HCT116 (cell line): ENCODE measurements at regions not wholly inside any gene's neighbourhood (a gene's known extent, or its start where the extent isn't known, plus 50 kb on each side); places are given as distances from the start of the nearest gene placed in this dataset.

ENCODE experiments used
- EZH2phosphoT487 ChIP-seq: fragments of 200-600 bp; IDR thresholded peaks from 2 replicates; pipeline ENCODE4 v1.6.1; 2018; ENCODE audit warnings: antibody characterized with exemption, borderline replicate concordance
- FOSL1 ChIP-seq: IDR thresholded peaks from 2 replicates; pipeline ENCODE4 v1.6.1; 2012; ENCODE audit warnings: low read depth
- POLR2A ChIP-seq: IDR thresholded peaks from 2 replicates; pipeline ENCODE4 v1.7.0; 2011; ENCODE audit warnings: borderline replicate concordance; ENCODE audit not compliant: insufficient read depth, insufficient read length; ENCODE audit errors: extremely low read depth
- POLR2AphosphoS5 ChIP-seq: IDR thresholded peaks from 2 replicates; pipeline ENCODE4 v1.6.1; 2011; ENCODE audit warnings: mild to moderate bottlenecking, low read depth, low read length, moderate library complexity
- RAD21 ChIP-seq: IDR thresholded peaks from 2 replicates; pipeline ENCODE4 v1.6.1; 2012; ENCODE audit warnings: low read depth, mild to moderate bottlenecking
- SIN3A ChIP-seq: IDR thresholded peaks from 2 replicates; pipeline ENCODE4 v1.6.1; 2012; ENCODE audit warnings: low read depth
- SRF ChIP-seq: IDR thresholded peaks from 2 replicates; pipeline ENCODE4 v1.6.1; 2012; ENCODE audit warnings: low read depth
- TCF7L2 ChIP-seq: IDR thresholded peaks from 2 replicates; pipeline ENCODE4 v1.7.0; 2011; ENCODE audit warnings: borderline replicate concordance, inconsistent platforms; ENCODE audit not compliant: insufficient read depth, insufficient read length; ENCODE audit errors: extremely low read depth
- YY1 ChIP-seq: IDR thresholded peaks from 2 replicates; pipeline ENCODE4 v1.6.1; 2011; ENCODE audit warnings: low read length, low read depth, moderate library complexity, mild to moderate bottlenecking; ENCODE audit not compliant: insufficient replicate concordance; ENCODE audit errors: extremely low read depth
- ZFX ChIP-seq: fragments of 450-650 bp; IDR thresholded peaks from 2 replicates; pipeline ENCODE4 v1.6.1; 2017
- TF ChIP-seq, protein P1 (sequence below): IDR thresholded peaks from 2 replicates; pipeline ENCODE4 v1.6.1; 2012
- TF ChIP-seq, protein P2 (sequence below), 3 experiments: fragments of 200-600 bp in 1 of 3; sonication (generic) in 1 of 3; IDR thresholded peaks in 2 of 3; conservative IDR thresholded peaks in 1 of 3; 2 replicates each; pipeline ENCODE4 v1.5.1; 2012 to 2017; ENCODE audit warnings: low read depth in 2 of 3, low read length in 2 of 3, antibody characterized with exemption in 1 of 3, borderline replicate concordance in 1 of 3, control low read depth in 1 of 3, mild to moderate bottlenecking in 1 of 3, mixed read lengths in 1 of 3, mixed run types in 1 of 3, moderate library complexity in 1 of 3; ENCODE audit not compliant: insufficient read depth in 1 of 3

DNA sequence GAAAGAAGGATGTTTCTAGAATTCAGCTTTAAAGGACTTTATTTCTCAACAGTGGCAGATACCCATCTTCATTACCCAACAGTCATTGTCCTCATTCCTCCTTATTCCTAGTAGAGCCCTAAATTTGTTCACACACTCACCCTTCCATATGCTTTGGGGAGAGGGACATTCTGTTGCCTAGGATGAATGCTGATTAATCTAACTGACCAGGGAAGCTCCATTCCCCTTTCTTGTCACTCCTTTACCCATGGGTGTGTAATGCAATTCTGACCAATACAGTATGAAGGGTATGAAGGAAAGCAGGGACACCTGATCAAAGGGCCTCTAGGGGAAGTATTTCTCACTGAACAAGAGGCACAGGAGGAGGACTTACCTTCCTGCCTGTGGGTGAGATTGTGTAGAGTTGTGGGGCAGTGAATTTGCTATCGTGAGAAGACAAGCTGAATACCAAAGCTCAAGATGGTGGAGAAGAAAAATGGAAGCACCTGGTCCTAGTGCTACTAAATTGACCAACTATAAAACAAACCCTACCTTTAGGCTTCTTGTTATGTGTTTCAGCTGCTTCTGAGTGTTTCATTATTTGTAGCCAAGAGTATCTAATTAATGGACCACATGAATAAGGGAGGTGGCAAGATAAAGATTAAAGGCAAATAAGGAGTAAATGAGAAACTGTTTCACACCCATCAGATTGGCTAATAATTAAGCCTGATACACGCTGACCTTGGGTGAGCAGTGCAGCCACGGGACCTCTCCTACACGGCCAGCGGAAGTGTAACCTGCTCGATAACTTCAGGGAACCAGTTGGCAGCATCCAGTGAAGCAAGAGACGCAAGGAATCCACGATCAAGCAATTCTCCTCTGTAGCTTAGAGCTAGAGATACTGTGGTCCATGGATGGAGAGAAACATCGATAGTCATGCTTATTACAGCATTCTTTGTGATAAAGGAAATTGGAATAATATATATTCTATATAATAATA lies 202.3 kb downstream of the MYCN start:
- TF ChIP-seq ZFX, result no peak
- TF ChIP-seq POLR2A, result no peak
- TF ChIP-seq EZH2phosphoT487, result no peak
- TF ChIP-seq POLR2AphosphoS5, result no peak
- TF ChIP-seq, protein P1, sequence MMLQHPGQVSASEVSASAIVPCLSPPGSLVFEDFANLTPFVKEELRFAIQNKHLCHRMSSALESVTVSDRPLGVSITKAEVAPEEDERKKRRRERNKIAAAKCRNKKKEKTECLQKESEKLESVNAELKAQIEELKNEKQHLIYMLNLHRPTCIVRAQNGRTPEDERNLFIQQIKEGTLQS, result no peak
- TF ChIP-seq, protein P2, sequence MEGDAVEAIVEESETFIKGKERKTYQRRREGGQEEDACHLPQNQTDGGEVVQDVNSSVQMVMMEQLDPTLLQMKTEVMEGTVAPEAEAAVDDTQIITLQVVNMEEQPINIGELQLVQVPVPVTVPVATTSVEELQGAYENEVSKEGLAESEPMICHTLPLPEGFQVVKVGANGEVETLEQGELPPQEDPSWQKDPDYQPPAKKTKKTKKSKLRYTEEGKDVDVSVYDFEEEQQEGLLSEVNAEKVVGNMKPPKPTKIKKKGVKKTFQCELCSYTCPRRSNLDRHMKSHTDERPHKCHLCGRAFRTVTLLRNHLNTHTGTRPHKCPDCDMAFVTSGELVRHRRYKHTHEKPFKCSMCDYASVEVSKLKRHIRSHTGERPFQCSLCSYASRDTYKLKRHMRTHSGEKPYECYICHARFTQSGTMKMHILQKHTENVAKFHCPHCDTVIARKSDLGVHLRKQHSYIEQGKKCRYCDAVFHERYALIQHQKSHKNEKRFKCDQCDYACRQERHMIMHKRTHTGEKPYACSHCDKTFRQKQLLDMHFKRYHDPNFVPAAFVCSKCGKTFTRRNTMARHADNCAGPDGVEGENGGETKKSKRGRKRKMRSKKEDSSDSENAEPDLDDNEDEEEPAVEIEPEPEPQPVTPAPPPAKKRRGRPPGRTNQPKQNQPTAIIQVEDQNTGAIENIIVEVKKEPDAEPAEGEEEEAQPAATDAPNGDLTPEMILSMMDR (IDR thresholded peaks at IDR 0.05 in 2 of 3, conservative IDR thresholded peaks at IDR 0.05 in 1 of 3; ENCODE audit: borderline replicate concordance in 1 of 3, insufficient read depth in 1 of 3, low read depth in 2 of 3, low read length in 2 of 3), result no peak
- no peak for TF ChIP-seq YY1
- TF ChIP-seq SRF, result no peak
- TF ChIP-seq SIN3A, result no peak
- TF ChIP-seq FOSL1, result no peak
- no peak for TF ChIP-seq TCF7L2
- no peak for TF ChIP-seq RAD21
